GM12878 (cell line): ENCODE measurements at regions not wholly inside any gene's neighbourhood (a gene's known extent, or its start where the extent isn't known, plus 50 kb on each side); places are given as distances from the start of the nearest gene placed in this dataset.

ENCODE experiments used
- ATAC-seq: fragments of 200-7000 bp; cut with Tn5 transposase; 3 replicates; pipeline ENCODE4 v1.9.1; 2020; ENCODE audit warnings: mild to moderate bottlenecking, moderate library complexity
- BruUV-seq: library from RNA; stranded (reverse); fragments of 400-500 nt; replicated peaks from 2 replicates; lab custom pipeline; 2021; lab: Mats Ljungman, UMichigan
- CTCF ChIA-PET: fragments of 300-600 bp; sonication (Branson Sonifier 250); formaldehyde crosslinking; extraction: SDS; loops from one replicate; lab custom pipeline; 2021; ENCODE audit warnings: inconsistent platforms; lab: Yijun Ruan, JAX
- POLR2A ChIA-PET: fragments of 350-600 bp; formaldehyde crosslinking; extraction: SDS; loops from one replicate; lab custom pipeline; 2021; ENCODE audit warnings: inconsistent platforms; lab: Charles Lee
- RAD21 ChIA-PET: fragments of 300-600 bp; sonication (Branson Sonifier 250); formaldehyde crosslinking; loops from one replicate; lab custom pipeline; 2023; ENCODE audit warnings: antibody characterized with exemption; ENCODE audit not compliant: unreplicated experiment; lab: Charles Lee
- SMC1A ChIA-PET: fragments of 300-600 bp; sonication (Branson Sonifier 250); formaldehyde crosslinking; loops from one replicate; lab custom pipeline; 2023; ENCODE audit not compliant: unreplicated experiment, uncharacterized antibody; lab: Charles Lee
- DNase-seq: peaks from one replicate; pipeline ENCODE4 v3.0.0-alpha.2; 2011; ENCODE audit warnings: low read depth, low spot score
- FAIRE-seq: peaks from 3 replicates; lab custom pipeline; 2011; peaks lifted over from hg19 to GRCh38; lab: Jason Lieb, UNC
- H2AFZ ChIP-seq: 2 replicates; pipeline ENCODE4 v1.6.0; 2011; ENCODE audit warnings: low read depth, low read length, control low read depth; ENCODE audit not compliant: control insufficient read depth
- H3K27ac ChIP-seq: 2 replicates; pipeline ENCODE4 v1.5.1; 2011; ENCODE audit warnings: control low read depth; ENCODE audit not compliant: control insufficient read depth, insufficient read depth
- H3K27me3 ChIP-seq, 2 experiments: replicated peaks in 1 of 2; 2 replicates each; pipeline versions ENCODE4 v1.6.0 to v1.6.1; 2011; ENCODE audit warnings: low read length in 1 of 2; ENCODE audit not compliant: control insufficient read depth in 2 of 2, insufficient read depth in 2 of 2
- H3K36me3 ChIP-seq, 2 experiments: 2 replicates each; pipeline ENCODE4 v1.5.1; 2011; ENCODE audit warnings: low read length in 1 of 2; ENCODE audit not compliant: control insufficient read depth in 2 of 2, insufficient read depth in 2 of 2
- H3K4me1 ChIP-seq: 2 replicates; pipeline ENCODE4 v1.6.1; 2011; ENCODE audit warnings: mild to moderate bottlenecking, low read length, moderate library complexity, mixed read lengths; ENCODE audit not compliant: control insufficient read depth, insufficient read depth
- H3K4me2 ChIP-seq: 2 replicates; pipeline ENCODE4 v1.6.0; 2011; ENCODE audit warnings: control low read depth; ENCODE audit not compliant: control insufficient read depth, insufficient read depth
- H3K4me3 ChIP-seq: fragments of 200-600 bp; sonication (generic); 2 replicates; pipeline ENCODE4 v1.5.1; 2016
- H3K79me2 ChIP-seq: 2 replicates; pipeline ENCODE4 v1.6.0; 2011; ENCODE audit warnings: low read length; ENCODE audit not compliant: control insufficient read depth, insufficient read depth
- H3K9ac ChIP-seq: 2 replicates; pipeline ENCODE4 v1.8.0; 2011; ENCODE audit warnings: low read length, control low read depth, mixed read lengths; ENCODE audit not compliant: control insufficient read depth, insufficient read depth
- H3K9me3 ChIP-seq: replicated peaks from 3 replicates; pipeline ENCODE4 v1.5.1; 2011; ENCODE audit warnings: mild to moderate bottlenecking, low read length; ENCODE audit not compliant: control insufficient read depth, insufficient read depth
- H4K20me1 ChIP-seq: 2 replicates; pipeline ENCODE4 v1.6.0; 2011; ENCODE audit not compliant: control insufficient read depth, insufficient read depth
- E2F8 ChIP-seq: fragments of 450-650 bp; IDR thresholded peaks from 2 replicates; pipeline ENCODE4 v1.6.1; 2018; ENCODE audit warnings: mild to moderate bottlenecking, low read depth, moderate library complexity; ENCODE audit not compliant: partially characterized antibody
- NFYA ChIP-seq: IDR thresholded peaks from 2 replicates; pipeline ENCODE4 v1.6.1; 2011; ENCODE audit warnings: low read depth, mild to moderate bottlenecking, low read length, improper control_type of control experiment, borderline replicate concordance
- SMAD1 ChIP-seq: fragments of 450-650 bp; IDR thresholded peaks from 2 replicates; pipeline ENCODE4 v1.6.1; 2018; ENCODE audit warnings: mild to moderate bottlenecking, low read depth; ENCODE audit not compliant: partially characterized antibody
- SRF ChIP-seq, 2 experiments: IDR thresholded peaks; 2 replicates each; pipeline ENCODE4 v1.6.1; 2011; ENCODE audit warnings: low read depth in 2 of 2, low read length in 2 of 2, mild to moderate bottlenecking in 1 of 2, moderate library complexity in 1 of 2
- STAT1 ChIP-seq: fragments of 450-650 bp; conservative IDR thresholded peaks from 2 replicates; pipeline ENCODE4 v1.6.1; 2014; ENCODE audit warnings: antibody characterized with exemption, mild to moderate bottlenecking
- USF1 ChIP-seq: IDR thresholded peaks from 2 replicates; pipeline ENCODE4 v1.6.1; 2011; ENCODE audit warnings: borderline replicate concordance, low read depth, mild to moderate bottlenecking, moderate library complexity, mixed read lengths, low read length; ENCODE audit not compliant: insufficient read depth; ENCODE audit errors: extremely low read length
- ZBTB4 ChIP-seq: fragments of 450-650 bp; formaldehyde crosslinking; IDR thresholded peaks from 2 replicates; pipeline ENCODE4 v1.4.0; 2022; ENCODE audit warnings: mild to moderate bottlenecking, moderate library complexity
- ZNF24 ChIP-seq: fragments of 450-650 bp; IDR thresholded peaks from 2 replicates; pipeline ENCODE4 v1.6.1; 2017; ENCODE audit warnings: antibody characterized with exemption, mild to moderate bottlenecking
- ZNF384 ChIP-seq: IDR thresholded peaks from 2 replicates; pipeline ENCODE4 v1.6.1; 2012; ENCODE audit warnings: low read depth, mild to moderate bottlenecking, low read length, improper control_type of control experiment, borderline replicate concordance
- WGBS: methylation state at CpG from one replicate; pipeline ENCODE4 v1.1.6; 2016; ENCODE audit warnings: low lambda C conversion rate; ENCODE audit not compliant: insufficient replicate concordance, insufficient coverage; ENCODE audit errors: missing lambda C conversion rate; 5-methylcytosine and 5-hydroxymethylcytosine counted together
- in situ Hi-C: fragments of 300-500 bp; cut with MboI; formaldehyde crosslinking; loops from 9 replicates; pipeline ENCODE4 v1.14.3; 2018; ENCODE audit warnings: mixed read lengths
- intact Hi-C: fragments of 100-400 bp; cut with micrococcal nuclease; formaldehyde crosslinking; loops from one replicate; pipeline ENCODE4 v1.14.2; 2022; ENCODE audit not compliant: unreplicated experiment

GRCh38 chr11:42778193-42778592 is 533.6 kb upstream of the API5 start:
- intact Hi-C loops (loop anchor here (10.0 kb wide), 1 partner anchor 387 kb away; no protein-coding TSS in a partner anchor), in situ Hi-C loops (loop anchor here (5.0 kb wide), 1 partner anchor 504 kb away; no protein-coding TSS in a partner anchor)
- H3K4me2 ChIP-seq = no peak overlapping the region
- no peak for ATAC-seq
- BruUV-seq = no TSS peak
- H2AFZ ChIP-seq = no peak overlapping the region
- ChIA-PET SMC1A (interaction anchor here (1.3 kb wide), 1 partner anchor 9 kb away, joined by 3 read pairs; no protein-coding TSS in a partner anchor), POLR2A (no interaction called here), RAD21 (no interaction called here), CTCF (interaction anchor here (0.6 to 1.1 kb wide), 3 partner anchors 11 to 639 kb away, joined by 3 read pairs; no protein-coding TSS in a partner anchor)
- H3K79me2 ChIP-seq = no peaks in the 10 kb centered on the region
- 0% methylated on average over 1 of the region's 1 CpG for WGBS
- no peaks in the 10 kb centered on the region for H3K9me3 ChIP-seq
- TF ChIP-seq E2F8 = no peak
- TF ChIP-seq ZNF384 = no peak
- no peak for TF ChIP-seq NFYA
- TF ChIP-seq SRF (IDR thresholded peaks at IDR 0.05; ENCODE audit: low read depth in 2 of 2, low read length in 2 of 2) = no peak
- no peak for TF ChIP-seq ZNF24
- TF ChIP-seq SMAD1 = no peak
- TF ChIP-seq USF1 = no peak
- no peak for TF ChIP-seq ZBTB4 (CRISPR knock-in tag)
- no peak for TF ChIP-seq STAT1
- no peaks in the 10 kb centered on the region for H4K20me1 ChIP-seq
- H3K9ac ChIP-seq = no peak overlapping the region
- no peak for DNase-seq
- no peaks in the 10 kb centered on the region for H3K36me3 ChIP-seq
- H3K27ac ChIP-seq = no peak overlapping the region
- H3K4me1 ChIP-seq = no peaks in the 10 kb centered on the region
- FAIRE-seq = no peak
- no peak overlapping the region for H3K4me3 ChIP-seq
- H3K27me3 ChIP-seq = no peaks in the 10 kb centered on the region
